Ishikawa (cell line): ENCODE measurements at regions not wholly inside any gene's neighbourhood (a gene's known extent, or its start where the extent isn't known, plus 50 kb on each side); places are given as distances from the start of the nearest gene placed in this dataset.

Experiments used
- CEBPB ChIP-seq: IDR thresholded peaks from 2 replicates; pipeline ENCODE4 v1.6.1; 2012
- CREB1 ChIP-seq: IDR thresholded peaks from 2 replicates; pipeline ENCODE4 v1.6.1; 2012; ENCODE audit warnings: low read depth
- EGR1 ChIP-seq: IDR thresholded peaks from 2 replicates; pipeline ENCODE4 v1.6.1; 2012
- EP300 ChIP-seq: IDR thresholded peaks from 2 replicates; pipeline ENCODE4 v1.6.1; 2012; ENCODE audit warnings: borderline replicate concordance
- MAX ChIP-seq: IDR thresholded peaks from 2 replicates; pipeline ENCODE4 v1.6.1; 2012
- REST ChIP-seq: IDR thresholded peaks from 2 replicates; pipeline ENCODE4 v1.6.1; 2012; ENCODE audit warnings: low read depth, mild to moderate bottlenecking
- TAF1 ChIP-seq: IDR thresholded peaks from 2 replicates; pipeline ENCODE4 v1.6.1; 2012; ENCODE audit warnings: low read depth, mild to moderate bottlenecking
- USF1 ChIP-seq: IDR thresholded peaks from 2 replicates; pipeline ENCODE4 v1.6.1; 2012
- YY1 ChIP-seq: IDR thresholded peaks from 2 replicates; pipeline ENCODE4 v1.6.1; 2012; ENCODE audit warnings: low read depth
- ZBTB7A ChIP-seq: IDR thresholded peaks from 2 replicates; pipeline ENCODE4 v1.6.1; 2012; ENCODE audit warnings: low read depth

- TF ChIP-seq REST (no peak), MAX (no peak), USF1 (no peak), YY1 (no peak), CEBPB (no peak), EGR1 (no peak), TAF1 (no peak), ZBTB7A (no peak), CREB1 (no peak), EP300 (no peak)
Observed at GRCh38 chr4:14165222-14165920, 537.8 kb upstream of the BOD1L1 start.
